ENCODE measurements at regions not wholly inside any gene's neighbourhood (a gene's known extent, or its start where the extent isn't known, plus 50 kb on each side); places are given as distances from the start of the nearest gene placed in this dataset.
"Not testable (repeated sequence)": the region's sequence is repeated elsewhere in the genome, so short reads cannot be mapped to it uniquely, and the experiment has no call there.

- intact Hi-C loops (cut with DNase I), result no loop called here
- DNase-seq (no peak), ATAC-seq (ENCODE audit: low FRiP score) (no peak)
- no peak overlapping the region for H3K4me3 ChIP-seq (ENCODE audit: low read length in 2 of 2)
- no peaks in the 10 kb centered on the region for H3K36me3 ChIP-seq (ENCODE audit: control insufficient read depth in 1 of 2, insufficient read depth in 2 of 2, low read length in 1 of 2)
- H3K27ac ChIP-seq (ENCODE audit: low read depth in 1 of 2, low read length in 2 of 2), result no peak overlapping the region
- H3K27me3 ChIP-seq (ENCODE audit: control insufficient read depth in 1 of 2, insufficient read depth in 2 of 2, low read length in 1 of 2), result no peaks in the 10 kb centered on the region
- 94% methylated on average over 4 of the region's 4 CpGs for WGBS, 2 donors
- no peaks in the 10 kb centered on the region for H3K9me3 ChIP-seq (ENCODE audit: control insufficient read depth, low read length)
- no peaks in the 10 kb centered on the region for H3K4me1 ChIP-seq (ENCODE audit: control insufficient read depth in 1 of 2, insufficient read depth in 2 of 2, low read length in 2 of 2)
Observed at GRCh38 chr6:22155551-22155950, 141.3 kb downstream of the PRL start.

- Histone ChIP-seq H3K27me3 (ENCODE audit: control insufficient read depth in 1 of 2, insufficient read depth in 2 of 2, low read length in 1 of 2) (no peaks in the 10 kb centered on the region), H3K4me3 (ENCODE audit: low read length in 2 of 2) (no peak overlapping the region), H3K4me1 (ENCODE audit: control insufficient read depth in 1 of 2, insufficient read depth in 2 of 2, low read length in 2 of 2) (no peaks in the 10 kb centered on the region), H3K9me3 (ENCODE audit: control insufficient read depth, low read length) (no peaks in the 10 kb centered on the region), H3K36me3 (ENCODE audit: control insufficient read depth in 1 of 2, insufficient read depth in 2 of 2, low read length in 1 of 2) (no peaks in the 10 kb centered on the region), H3K27ac (ENCODE audit: low read depth in 1 of 2, low read length in 2 of 2) (no peak overlapping the region)
- ATAC-seq (ENCODE audit: low FRiP score) (no peak), DNase-seq (no peak)
- intact Hi-C loops (cut with DNase I), result no loop called here
- WGBS, 2 donors, result 96% methylated on average over 4 of the region's 4 CpGs
Observed at GRCh38 chr6:22157233-22157632, 139.6 kb downstream of the PRL start.

GRCh38 chr6:22164236-22164635 lies 132.6 kb downstream of the PRL start:
- intact Hi-C loops (cut with DNase I), result no loop called here
- Histone ChIP-seq H3K27me3 (ENCODE audit: control insufficient read depth in 1 of 2, insufficient read depth in 2 of 2, low read length in 1 of 2) (no peaks in the 10 kb centered on the region), H3K27ac (ENCODE audit: low read depth in 1 of 2, low read length in 2 of 2) (no peak overlapping the region), H3K4me3 (ENCODE audit: low read length in 2 of 2) (no peak overlapping the region), H3K9me3 (ENCODE audit: control insufficient read depth, low read length) (no peaks in the 10 kb centered on the region), H3K4me1 (ENCODE audit: control insufficient read depth in 1 of 2, insufficient read depth in 2 of 2, low read length in 2 of 2) (no peaks in the 10 kb centered on the region), H3K36me3 (ENCODE audit: control insufficient read depth in 1 of 2, insufficient read depth in 2 of 2, low read length in 1 of 2) (no peaks in the 10 kb centered on the region)
- DNase-seq, result no peak
- ATAC-seq (ENCODE audit: low FRiP score), result no peak

GRCh38 chr6:22171006-22171405 lies 125.8 kb downstream of the PRL start:
- WGBS, 2 donors, result 97 to 98% methylated on average over 5 of the region's 5 CpGs
- intact Hi-C loops (cut with DNase I); H3K4me1 ChIP-seq (ENCODE audit: control insufficient read depth in 1 of 2, insufficient read depth in 2 of 2, low read length in 2 of 2); H3K36me3 ChIP-seq (ENCODE audit: control insufficient read depth in 1 of 2, insufficient read depth in 2 of 2, low read length in 1 of 2); H3K4me3 ChIP-seq (ENCODE audit: low read length in 2 of 2); ATAC-seq (ENCODE audit: low FRiP score); H3K9me3 ChIP-seq (ENCODE audit: control insufficient read depth, low read length); H3K27ac ChIP-seq (ENCODE audit: low read depth in 1 of 2, low read length in 2 of 2); H3K27me3 ChIP-seq (ENCODE audit: control insufficient read depth in 1 of 2, insufficient read depth in 2 of 2, low read length in 1 of 2); DNase-seq: not testable (repeated sequence)

GRCh38 chr6:22171885-22172284 lies 125.0 kb downstream of the PRL start:
- ATAC-seq (ENCODE audit: low FRiP score); H3K27ac ChIP-seq (ENCODE audit: low read depth in 1 of 2, low read length in 2 of 2); H3K9me3 ChIP-seq (ENCODE audit: control insufficient read depth, low read length); intact Hi-C loops (cut with DNase I); DNase-seq; H3K36me3 ChIP-seq (ENCODE audit: control insufficient read depth in 1 of 2, insufficient read depth in 2 of 2, low read length in 1 of 2); H3K4me1 ChIP-seq (ENCODE audit: control insufficient read depth in 1 of 2, insufficient read depth in 2 of 2, low read length in 2 of 2); H3K27me3 ChIP-seq (ENCODE audit: control insufficient read depth in 1 of 2, insufficient read depth in 2 of 2, low read length in 1 of 2); H3K4me3 ChIP-seq (ENCODE audit: low read length in 2 of 2): not testable (repeated sequence)
- WGBS, 2 donors, result 90 to 94% methylated on average over 15 of the region's 15 CpGs

GRCh38 chr6:22173311-22173710 lies 123.5 kb downstream of the PRL start:
- peaks cover 0 to 2% of the 10 kb centered on the region in 2 donors for H3K36me3 ChIP-seq (ENCODE audit: control insufficient read depth in 1 of 2, insufficient read depth in 2 of 2, low read length in 1 of 2)
- ATAC-seq (ENCODE audit: low FRiP score), result no peak
- H3K27me3 ChIP-seq (ENCODE audit: control insufficient read depth in 1 of 2, insufficient read depth in 2 of 2, low read length in 1 of 2), result no peaks in the 10 kb centered on the region
- peaks cover 7% of the 10 kb centered on the region for H3K9me3 ChIP-seq (ENCODE audit: control insufficient read depth, low read length)
- no peak overlapping the region for H3K4me3 ChIP-seq (ENCODE audit: low read length in 2 of 2)
- intact Hi-C loops (cut with DNase I), result no loop called here
- no peaks in the 10 kb centered on the region for H3K4me1 ChIP-seq (ENCODE audit: control insufficient read depth in 1 of 2, insufficient read depth in 2 of 2, low read length in 2 of 2)
- H3K27ac ChIP-seq (ENCODE audit: low read depth in 1 of 2, low read length in 2 of 2), result no peak overlapping the region
- DNase-seq, result no peak

- intact Hi-C loops (cut with DNase I); ATAC-seq (ENCODE audit: low FRiP score): not testable (repeated sequence)
Observed at GRCh38 chr6:22180250-22180649, 116.6 kb downstream of the PRL start.

GRCh38 chr6:22184371-22184770 lies 112.5 kb downstream of the PRL start:
- H3K4me3 ChIP-seq (ENCODE audit: low read length in 2 of 2), result no peak overlapping the region
- no peaks in the 10 kb centered on the region for H3K36me3 ChIP-seq (ENCODE audit: control insufficient read depth in 1 of 2, insufficient read depth in 2 of 2, low read length in 1 of 2)
- no peaks in the 10 kb centered on the region for H3K9me3 ChIP-seq (ENCODE audit: control insufficient read depth, low read length)
- ATAC-seq (ENCODE audit: low FRiP score) (no peak), DNase-seq (no peak)
- no peak overlapping the region for H3K27ac ChIP-seq (ENCODE audit: low read depth in 1 of 2, low read length in 2 of 2)
- intact Hi-C loops (cut with DNase I), result no loop called here
- H3K4me1 ChIP-seq (ENCODE audit: control insufficient read depth in 1 of 2, insufficient read depth in 2 of 2, low read length in 2 of 2), result no peaks in the 10 kb centered on the region
- no peaks in the 10 kb centered on the region for H3K27me3 ChIP-seq (ENCODE audit: control insufficient read depth in 1 of 2, insufficient read depth in 2 of 2, low read length in 1 of 2)

More at GRCh38 chr6:22180250-22180649, 116.6 kb downstream of the PRL start:
- WGBS, 2 donors, result 85 to 89% methylated on average over 18 to 20 of the region's 20 CpGs
- not testable (repeated sequence) for H3K36me3 ChIP-seq (ENCODE audit: control insufficient read depth in 1 of 2, insufficient read depth in 2 of 2, low read length in 1 of 2); DNase-seq; H3K4me1 ChIP-seq (ENCODE audit: control insufficient read depth in 1 of 2, insufficient read depth in 2 of 2, low read length in 2 of 2); H3K9me3 ChIP-seq (ENCODE audit: control insufficient read depth, low read length); H3K27me3 ChIP-seq (ENCODE audit: control insufficient read depth in 1 of 2, insufficient read depth in 2 of 2, low read length in 1 of 2); H3K4me3 ChIP-seq (ENCODE audit: low read length in 2 of 2); H3K27ac ChIP-seq (ENCODE audit: low read depth in 1 of 2, low read length in 2 of 2)

- Histone ChIP-seq H3K9me3 (ENCODE audit: control insufficient read depth, low read length) (no peaks in the 10 kb centered on the region), H3K27me3 (ENCODE audit: control insufficient read depth in 1 of 2, insufficient read depth in 2 of 2, low read length in 1 of 2) (no peaks in the 10 kb centered on the region), H3K4me1 (ENCODE audit: control insufficient read depth in 1 of 2, insufficient read depth in 2 of 2, low read length in 2 of 2) (peaks cover 0 to 3% of the 10 kb centered on the region in 2 donors), H3K27ac (ENCODE audit: low read depth in 1 of 2, low read length in 2 of 2) (no peak overlapping the region), H3K4me3 (ENCODE audit: low read length in 2 of 2) (no peak overlapping the region), H3K36me3 (ENCODE audit: control insufficient read depth in 1 of 2, insufficient read depth in 2 of 2, low read length in 1 of 2) (no peaks in the 10 kb centered on the region)
- 39 to 47% methylated on average over 6 of the region's 6 CpGs for WGBS, 2 donors
- no peak for DNase-seq
- ATAC-seq (ENCODE audit: low FRiP score), result no peak
- intact Hi-C loops (cut with DNase I), result no loop called here
Observed at GRCh38 chr6:22189946-22190345, 106.9 kb downstream of the PRL start.

Data from aorta (tissue), 5 donors.